Neural progenitor cell (in vitro differentiated cells): ENCODE measurements at regions not wholly inside any gene's neighbourhood (a gene's known extent, or its start where the extent isn't known, plus 50 kb on each side); places are given as distances from the start of the nearest gene placed in this dataset.

Experiments
- CTCF ChIP-seq: fragments of 200-600 bp; sonication (generic); IDR thresholded peaks from 2 replicates; pipeline ENCODE4 v1.5.1; 2017; ENCODE audit warnings: antibody characterized with exemption, mild to moderate bottlenecking
- EZH2 ChIP-seq: fragments of 200-600 bp; sonication (generic); IDR thresholded peaks from 2 replicates; pipeline ENCODE4 v1.6.1; 2017; ENCODE audit warnings: antibody characterized with exemption, mild to moderate bottlenecking, moderate library complexity
- EZH2phosphoT487 ChIP-seq: fragments of 200-600 bp; sonication (generic); IDR thresholded peaks from 2 replicates; pipeline ENCODE4 v1.6.1; 2017; ENCODE audit warnings: antibody characterized with exemption

GRCh38 chr3:190733591-190734146, 128.8 kb downstream of the GMNC start:
- TF ChIP-seq CTCF (no peak), EZH2 (no peak), EZH2phosphoT487 (no peak)
